IPS-20b (cell line): ENCODE measurements at regions not wholly inside any gene's neighbourhood (a gene's known extent, or its start where the extent isn't known, plus 50 kb on each side); places are given as distances from the start of the nearest gene placed in this dataset.
"Not testable (repeated sequence)": the region's sequence is repeated elsewhere in the genome, so short reads cannot be mapped to it uniquely, and the experiment has no call there.

ENCODE experiments used
- H3K27ac ChIP-seq: one replicate; pipeline ENCODE4 v1.5.1; 2013; ENCODE audit warnings: low read length
- H3K27me3 ChIP-seq: 2 replicates; pipeline ENCODE4 v1.6.1; 2013; ENCODE audit warnings: mild to moderate bottlenecking, low read length, inconsistent platforms; ENCODE audit not compliant: insufficient read depth
- H3K36me3 ChIP-seq: 2 replicates; pipeline ENCODE4 v1.6.1; 2013; ENCODE audit warnings: low read depth, mild to moderate bottlenecking, inconsistent platforms, low read length, moderate library complexity; ENCODE audit not compliant: insufficient read depth
- H3K4me1 ChIP-seq: 2 replicates; pipeline ENCODE4 v1.6.1; 2013; ENCODE audit warnings: mild to moderate bottlenecking, control low read depth, inconsistent platforms, low read length, moderate library complexity; ENCODE audit not compliant: insufficient read depth
- H3K4me3 ChIP-seq: 2 replicates; pipeline ENCODE4 v1.5.1; 2013; ENCODE audit warnings: mild to moderate bottlenecking, low read length, inconsistent platforms
- H3K9ac ChIP-seq: 2 replicates; pipeline ENCODE4 v1.6.1; 2013; ENCODE audit warnings: low read depth, mild to moderate bottlenecking, inconsistent platforms, low read length, moderate library complexity
- H3K9me3 ChIP-seq: 2 replicates; pipeline ENCODE4 v1.6.1; 2013; ENCODE audit warnings: mild to moderate bottlenecking, low read depth, low read length, inconsistent platforms; ENCODE audit not compliant: insufficient read depth

GRCh38 chr21:32916522-32917099, 109.1 kb upstream of the OLIG2 start:
- peaks cover 4% of the 10 kb centered on the region; the same call in 1 of the 2 replicates for H3K9me3 ChIP-seq
- H3K4me3 ChIP-seq = no peak overlapping the region
- H3K4me1 ChIP-seq = peaks cover 11% of the 10 kb centered on the region
- H3K9ac ChIP-seq = no peak overlapping the region
- H3K27me3 ChIP-seq = no peaks in the 10 kb centered on the region
- H3K27ac ChIP-seq = no peak overlapping the region
- no peaks in the 10 kb centered on the region for H3K36me3 ChIP-seq

- Histone ChIP-seq H3K4me1 (peaks cover 11% of the 10 kb centered on the region), H3K36me3 (no peaks in the 10 kb centered on the region), H3K9me3 (peaks cover 4% of the 10 kb centered on the region; the same call in 1 of the 2 replicates), H3K4me3 (no peak overlapping the region), H3K27ac (no peak overlapping the region), H3K9ac (no peak overlapping the region), H3K27me3 (no peaks in the 10 kb centered on the region)
Measured at GRCh38 chr21:32917362-32918135, 108.2 kb upstream of the OLIG2 start.

- Histone ChIP-seq H3K9me3 (peaks cover 4% of the 10 kb centered on the region; the same call in 1 of the 2 replicates), H3K4me1 (peaks cover 11% of the 10 kb centered on the region), H3K27me3 (no peaks in the 10 kb centered on the region), H3K36me3 (no peaks in the 10 kb centered on the region), H3K27ac (no peak overlapping the region), H3K9ac (no peak overlapping the region), H3K4me3 (no peak overlapping the region)
Measured at GRCh38 chr21:32918478-32919120, 107.1 kb upstream of the OLIG2 start.

GRCh38 chr21:32920474-32920873, 105.3 kb upstream of the OLIG2 start:
- Histone ChIP-seq H3K27ac (no peak overlapping the region), H3K4me1 (peaks cover 11% of the 10 kb centered on the region), H3K36me3 (no peaks in the 10 kb centered on the region)

GRCh38 chr21:32921632-32922230, 104.0 kb upstream of the OLIG2 start:
- H3K4me3 ChIP-seq = no peak overlapping the region
- H3K27me3 ChIP-seq = no peaks in the 10 kb centered on the region
- H3K36me3 ChIP-seq = no peaks in the 10 kb centered on the region
- H3K9ac ChIP-seq = no peak overlapping the region
- peaks cover 11% of the 10 kb centered on the region for H3K4me1 ChIP-seq
- peaks cover 15% of the 10 kb centered on the region for H3K9me3 ChIP-seq
- no peak overlapping the region for H3K27ac ChIP-seq

More at GRCh38 chr21:32920474-32920873, 105.3 kb upstream of the OLIG2 start:
- Histone ChIP-seq H3K9me3 (peaks cover 16% of the 10 kb centered on the region), H3K27me3 (no peaks in the 10 kb centered on the region), H3K4me3 (no peak overlapping the region), H3K9ac (no peak overlapping the region)

GRCh38 chr21:32925098-32925497, 100.6 kb upstream of the OLIG2 start:
- H3K9ac ChIP-seq = no peak overlapping the region
- peaks cover 15% of the 10 kb centered on the region for H3K9me3 ChIP-seq
- no peak overlapping the region for H3K27ac ChIP-seq
- no peaks in the 10 kb centered on the region for H3K27me3 ChIP-seq
- H3K36me3 ChIP-seq = no peaks in the 10 kb centered on the region
- no peaks in the 10 kb centered on the region for H3K4me1 ChIP-seq
- no peak overlapping the region for H3K4me3 ChIP-seq

GRCh38 chr21:32929633-32930038, 96.1 kb upstream of the OLIG2 start:
- H3K9ac ChIP-seq = no peak overlapping the region
- peaks cover 12% of the 10 kb centered on the region for H3K9me3 ChIP-seq
- no peaks in the 10 kb centered on the region for H3K27me3 ChIP-seq
- no peak overlapping the region for H3K27ac ChIP-seq
- no peaks in the 10 kb centered on the region for H3K4me1 ChIP-seq
- no peak overlapping the region for H3K4me3 ChIP-seq
- no peaks in the 10 kb centered on the region for H3K36me3 ChIP-seq

GRCh38 chr21:32930673-32931072, 95.1 kb upstream of the OLIG2 start:
- Histone ChIP-seq H3K4me3 (no peak overlapping the region), H3K9me3 (0 out of 2 replicates have a peak, but pooled peaks cover 2% of the 10 kb centered on the region), H3K4me1 (no peaks in the 10 kb centered on the region), H3K36me3 (no peaks in the 10 kb centered on the region), H3K27me3 (no peaks in the 10 kb centered on the region), H3K27ac (no peak overlapping the region), H3K9ac (no peak overlapping the region)

GRCh38 chr21:32934068-32934467, 91.7 kb upstream of the OLIG2 start:
- H3K9me3 ChIP-seq, H3K4me1 ChIP-seq, H3K4me3 ChIP-seq, H3K27ac ChIP-seq, H3K9ac ChIP-seq, H3K36me3 ChIP-seq, H3K27me3 ChIP-seq: not testable (repeated sequence)

- Histone ChIP-seq H3K36me3 (no peaks in the 10 kb centered on the region), H3K4me3 (no peak overlapping the region), H3K27ac (no peak overlapping the region), H3K9ac (no peak overlapping the region), H3K9me3 (no peaks in the 10 kb centered on the region), H3K4me1 (no peaks in the 10 kb centered on the region), H3K27me3 (no peaks in the 10 kb centered on the region)
Measured at GRCh38 chr21:32934829-32935228, 90.9 kb upstream of the OLIG2 start.

- no peaks in the 10 kb centered on the region for H3K36me3 ChIP-seq
- no peak overlapping the region for H3K4me3 ChIP-seq
- no peaks in the 10 kb centered on the region for H3K9me3 ChIP-seq
- no peaks in the 10 kb centered on the region for H3K4me1 ChIP-seq
- no peak overlapping the region for H3K27ac ChIP-seq
- no peak overlapping the region for H3K9ac ChIP-seq
- peaks cover 15% of the 10 kb centered on the region for H3K27me3 ChIP-seq
Measured at GRCh38 chr21:32940079-32941014, 85.4 kb upstream of the OLIG2 start.
